ENCODE measurements at regions not wholly inside any gene's neighbourhood (a gene's known extent, or its start where the extent isn't known, plus 50 kb on each side); places are given as distances from the start of the nearest gene placed in this dataset.

- no TSS peak for BruUV-seq (replicated peaks)
- POLR2A ChIA-PET = no interaction called here
- H3K27me3 ChIP-seq (ENCODE audit: control insufficient read depth, insufficient read depth, low read length) = no peaks in the 10 kb centered on the region
- TF ChIP-seq CTCF (IDR thresholded peaks at IDR 0.05) = no peak
- no peak for TF ChIP-seq TCF7L2 (IDR thresholded peaks at IDR 0.05; ENCODE audit: low read depth, low read length)
- TF ChIP-seq POLR2AphosphoS5 (IDR thresholded peaks at IDR 0.05; ENCODE audit: low read depth, low read length) = no peak
- TF ChIP-seq SIN3A (IDR thresholded peaks at IDR 0.05; ENCODE audit: borderline replicate concordance, insufficient read depth, low read depth, low read length) = no peak
- TF ChIP-seq, protein P1, sequence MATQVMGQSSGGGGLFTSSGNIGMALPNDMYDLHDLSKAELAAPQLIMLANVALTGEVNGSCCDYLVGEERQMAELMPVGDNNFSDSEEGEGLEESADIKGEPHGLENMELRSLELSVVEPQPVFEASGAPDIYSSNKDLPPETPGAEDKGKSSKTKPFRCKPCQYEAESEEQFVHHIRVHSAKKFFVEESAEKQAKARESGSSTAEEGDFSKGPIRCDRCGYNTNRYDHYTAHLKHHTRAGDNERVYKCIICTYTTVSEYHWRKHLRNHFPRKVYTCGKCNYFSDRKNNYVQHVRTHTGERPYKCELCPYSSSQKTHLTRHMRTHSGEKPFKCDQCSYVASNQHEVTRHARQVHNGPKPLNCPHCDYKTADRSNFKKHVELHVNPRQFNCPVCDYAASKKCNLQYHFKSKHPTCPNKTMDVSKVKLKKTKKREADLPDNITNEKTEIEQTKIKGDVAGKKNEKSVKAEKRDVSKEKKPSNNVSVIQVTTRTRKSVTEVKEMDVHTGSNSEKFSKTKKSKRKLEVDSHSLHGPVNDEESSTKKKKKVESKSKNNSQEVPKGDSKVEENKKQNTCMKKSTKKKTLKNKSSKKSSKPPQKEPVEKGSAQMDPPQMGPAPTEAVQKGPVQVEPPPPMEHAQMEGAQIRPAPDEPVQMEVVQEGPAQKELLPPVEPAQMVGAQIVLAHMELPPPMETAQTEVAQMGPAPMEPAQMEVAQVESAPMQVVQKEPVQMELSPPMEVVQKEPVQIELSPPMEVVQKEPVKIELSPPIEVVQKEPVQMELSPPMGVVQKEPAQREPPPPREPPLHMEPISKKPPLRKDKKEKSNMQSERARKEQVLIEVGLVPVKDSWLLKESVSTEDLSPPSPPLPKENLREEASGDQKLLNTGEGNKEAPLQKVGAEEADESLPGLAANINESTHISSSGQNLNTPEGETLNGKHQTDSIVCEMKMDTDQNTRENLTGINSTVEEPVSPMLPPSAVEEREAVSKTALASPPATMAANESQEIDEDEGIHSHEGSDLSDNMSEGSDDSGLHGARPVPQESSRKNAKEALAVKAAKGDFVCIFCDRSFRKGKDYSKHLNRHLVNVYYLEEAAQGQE (IDR thresholded peaks at IDR 0.05; ENCODE audit: insufficient read depth in 1 of 2, low read depth in 2 of 2, low read length in 1 of 2) = no peak
- no peaks in the 10 kb centered on the region for H3K36me3 ChIP-seq (ENCODE audit: control insufficient read depth, insufficient read depth, low read length)
- H3K4me1 ChIP-seq (ENCODE audit: control insufficient read depth, insufficient read depth, low read length) = no peaks in the 10 kb centered on the region
- H3K27ac ChIP-seq (ENCODE audit: low read length) = no peak overlapping the region
- in situ Hi-C loops (cut with HindIII; ENCODE audit: low pct_unique_long_range_greater_than_20kb, low sequenced_read_pairs) = no loop called here
- ATAC-seq = no peak
- no peaks in the 10 kb centered on the region for H3K9me3 ChIP-seq (ENCODE audit: control insufficient read depth, insufficient read depth, low read depth, low read length)
- no peak for DNase-seq (ENCODE audit: low read depth, low spot score)
- intact Hi-C loops (cut with micrococcal nuclease; ENCODE audit: unreplicated experiment) = no loop called here
- no peak overlapping the region for H3K4me3 ChIP-seq (ENCODE audit: low read depth in 2 of 2, low read length in 2 of 2)
- CTCF ChIA-PET = no interaction called here
Observed at GRCh38 chr15:39227001-39227400, 353.9 kb upstream of the THBS1 start.

GRCh38 chr15:39228889-39229288 lies 352.0 kb upstream of the THBS1 start:
- no TSS peak for BruUV-seq (replicated peaks)
- ChIA-PET POLR2A (no interaction called here), CTCF (no interaction called here)
- in situ Hi-C loops (cut with HindIII; ENCODE audit: low pct_unique_long_range_greater_than_20kb, low sequenced_read_pairs) = no loop called here
- H3K27ac ChIP-seq (ENCODE audit: low read length) = no peak overlapping the region
- H3K4me1 ChIP-seq (ENCODE audit: control insufficient read depth, insufficient read depth, low read length) = no peaks in the 10 kb centered on the region
- no peaks in the 10 kb centered on the region for H3K27me3 ChIP-seq (ENCODE audit: control insufficient read depth, insufficient read depth, low read length)
- H3K9me3 ChIP-seq (ENCODE audit: control insufficient read depth, insufficient read depth, low read depth, low read length) = no peaks in the 10 kb centered on the region
- TF ChIP-seq CTCF (IDR thresholded peaks at IDR 0.05) = no peak
- intact Hi-C loops (cut with micrococcal nuclease; ENCODE audit: unreplicated experiment) = no loop called here
- no peak for DNase-seq (ENCODE audit: low read depth, low spot score)
- H3K4me3 ChIP-seq (ENCODE audit: low read depth in 2 of 2, low read length in 2 of 2) = no peak overlapping the region
- no peaks in the 10 kb centered on the region for H3K36me3 ChIP-seq (ENCODE audit: control insufficient read depth, insufficient read depth, low read length)
- ATAC-seq = no peak

Data from Panc1 (cell line).